DND-41 (cell line): ENCODE measurements at regions not wholly inside any gene's neighbourhood (a gene's known extent, or its start where the extent isn't known, plus 50 kb on each side); places are given as distances from the start of the nearest gene placed in this dataset.

ENCODE experiments used
- ATAC-seq: fragments of 200-7000 bp; cut with Tn5 transposase; 3 replicates; pipeline ENCODE4 v1.9.1; 2021; ENCODE audit warnings: low read depth; ENCODE audit not compliant: insufficient read depth
- DNase-seq: peaks from one replicate; pipeline ENCODE4 v3.0.0-alpha.2; 2020
- H2AFZ ChIP-seq: 2 replicates; pipeline ENCODE4 v1.6.0; 2012; ENCODE audit warnings: low read depth, low read length
- H3K27ac ChIP-seq: 2 replicates; pipeline ENCODE4 v1.5.1; 2012; ENCODE audit warnings: low read length, inconsistent platforms
- H3K27me3 ChIP-seq: fragments of 200-600 bp; sonication (generic); 2 replicates; pipeline ENCODE4 v1.6.0; 2012; ENCODE audit warnings: low read length, mild to moderate bottlenecking, inconsistent platforms; ENCODE audit not compliant: insufficient read depth, poor library complexity
- H3K36me3 ChIP-seq: 2 replicates; pipeline ENCODE4 v1.5.1; 2012; ENCODE audit warnings: low read length, inconsistent platforms; ENCODE audit not compliant: insufficient read depth
- H3K4me1 ChIP-seq: 2 replicates; pipeline ENCODE4 v1.5.1; 2012; ENCODE audit warnings: mild to moderate bottlenecking, low read length; ENCODE audit not compliant: insufficient read depth
- H3K4me2 ChIP-seq: 2 replicates; pipeline ENCODE4 v1.6.0; 2012; ENCODE audit warnings: mild to moderate bottlenecking, moderate library complexity, low read length, inconsistent platforms; ENCODE audit not compliant: insufficient read depth
- H3K4me3 ChIP-seq, 2 experiments: fragments of 200-600 bp in 1 of 2; shearing (Covaris generic) in 1 of 2; 2 replicates each; pipeline ENCODE4 v1.5.1; 2012 to 2016; ENCODE audit warnings: inconsistent platforms in 2 of 2, low read length in 2 of 2, mild to moderate bottlenecking in 2 of 2, low read depth in 1 of 2, moderate library complexity in 1 of 2
- H3K79me2 ChIP-seq: 2 replicates; pipeline ENCODE4 v1.6.0; 2012; ENCODE audit warnings: low read length, inconsistent platforms; ENCODE audit not compliant: insufficient read depth
- H3K9ac ChIP-seq: 2 replicates; pipeline ENCODE4 v1.6.0; 2012; ENCODE audit warnings: low read depth, mild to moderate bottlenecking, inconsistent platforms, low read length, moderate library complexity
- H3K9me3 ChIP-seq: 2 replicates; pipeline ENCODE4 v1.5.1; 2012; ENCODE audit warnings: low read length, moderate library complexity, mild to moderate bottlenecking, inconsistent platforms; ENCODE audit not compliant: insufficient read depth, severe bottlenecking
- H4K20me1 ChIP-seq: 2 replicates; pipeline ENCODE4 v1.6.0; 2012; ENCODE audit warnings: low read length; ENCODE audit not compliant: insufficient read depth
- CTCF ChIP-seq: IDR thresholded peaks from 2 replicates; pipeline ENCODE4 v1.5.1; 2012; ENCODE audit warnings: borderline replicate concordance, low read length, moderate library complexity, mild to moderate bottlenecking; ENCODE audit not compliant: poor library complexity, severe bottlenecking; ENCODE audit errors: extremely low read depth
- EZH2 ChIP-seq: IDR thresholded peaks from 3 replicates; pipeline ENCODE4 v1.6.1; 2012; ENCODE audit warnings: borderline replicate concordance, low read depth, mild to moderate bottlenecking, moderate library complexity, low read length, inconsistent platforms; ENCODE audit not compliant: severe bottlenecking

GRCh38 chrX:150200820-150201287, 162.3 kb upstream of the MAMLD1 start:
- H3K9me3 ChIP-seq, result no peaks in the 10 kb centered on the region
- ATAC-seq, result peak; percentile 89

DNA sequence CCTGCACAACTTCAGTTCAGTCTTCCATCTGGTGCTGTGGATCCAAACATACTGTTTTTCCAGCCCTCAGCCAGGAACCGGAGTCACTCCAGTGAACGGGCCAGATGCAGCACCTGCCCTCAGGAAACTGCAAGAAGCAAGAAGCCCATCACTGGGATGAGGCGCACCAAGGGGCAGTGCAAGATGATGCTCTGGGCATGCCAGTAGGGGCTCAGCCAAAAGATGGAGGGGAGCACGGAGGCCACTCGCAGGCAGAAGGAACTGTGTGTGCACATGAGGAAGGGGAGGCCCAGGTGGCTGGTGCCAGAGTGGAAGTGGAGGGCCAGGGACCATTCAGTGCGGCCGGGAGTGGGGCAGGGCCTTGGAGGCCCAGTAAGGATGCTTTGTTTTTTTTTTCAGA, 161.7 kb upstream of the MAMLD1 start:
- H3K4me2 ChIP-seq, result no peak overlapping the region
- no peak overlapping the region for H3K27ac ChIP-seq
- no peak for DNase-seq
- no peaks in the 10 kb centered on the region for H3K79me2 ChIP-seq
- H3K27me3 ChIP-seq, result no peaks in the 10 kb centered on the region
- TF ChIP-seq CTCF (no peak), EZH2 (no peak)
- no peak overlapping the region for H3K9ac ChIP-seq
- H3K9me3 ChIP-seq, result no peaks in the 10 kb centered on the region
- H3K4me3 ChIP-seq, result no peak overlapping the region
- no peaks in the 10 kb centered on the region for H3K4me1 ChIP-seq
- H3K36me3 ChIP-seq, result no peaks in the 10 kb centered on the region
- H2AFZ ChIP-seq, result no peak overlapping the region
- ATAC-seq, result no peak
- H4K20me1 ChIP-seq, result no peaks in the 10 kb centered on the region

More at GRCh38 chrX:150200820-150201287, 162.3 kb upstream of the MAMLD1 start:
- Histone ChIP-seq H3K27me3 (no peaks in the 10 kb centered on the region), H3K9ac (no peak overlapping the region), H4K20me1 (no peaks in the 10 kb centered on the region), H3K27ac (no peak overlapping the region), H3K79me2 (no peaks in the 10 kb centered on the region), H3K36me3 (no peaks in the 10 kb centered on the region), H3K4me2 (no peak overlapping the region), H3K4me3 (no peak overlapping the region), H2AFZ (no peak overlapping the region), H3K4me1 (no peaks in the 10 kb centered on the region)
- peak; percentile 69 for DNase-seq
- no peak for TF ChIP-seq CTCF
- TF ChIP-seq EZH2, result no peak

DNA sequence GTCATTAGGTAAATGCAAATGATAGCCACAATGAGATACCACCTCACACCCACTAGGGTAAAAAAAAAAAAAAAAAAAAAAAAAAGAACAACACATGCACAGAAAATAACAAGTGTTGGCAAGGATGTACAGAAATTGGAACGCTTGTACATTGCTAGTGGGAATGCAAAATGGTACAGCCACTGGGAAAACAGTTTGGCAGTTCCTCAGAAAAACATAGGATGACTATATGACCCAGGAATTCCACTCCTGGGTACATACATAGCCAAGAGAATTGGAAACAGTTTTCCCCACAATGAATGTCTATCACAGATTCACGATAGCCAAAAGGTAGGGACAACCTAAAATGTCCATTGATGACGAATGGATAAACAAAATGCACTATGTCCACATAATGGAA, 161.3 kb upstream of the MAMLD1 start:
- Histone ChIP-seq H3K4me3 (no peak overlapping the region), H3K9ac (no peak overlapping the region), H3K4me1 (no peaks in the 10 kb centered on the region), H3K4me2 (no peak overlapping the region), H3K27me3 (no peaks in the 10 kb centered on the region), H3K36me3 (no peaks in the 10 kb centered on the region), H2AFZ (no peak overlapping the region), H3K9me3 (no peaks in the 10 kb centered on the region), H4K20me1 (no peaks in the 10 kb centered on the region), H3K27ac (no peak overlapping the region), H3K79me2 (no peaks in the 10 kb centered on the region)
- TF ChIP-seq EZH2 (no peak), CTCF (no peak)
- ATAC-seq (no peak), DNase-seq (no peak)

GRCh38 chrX:150202641-150203247, 160.4 kb upstream of the MAMLD1 start:
- no peak overlapping the region for H2AFZ ChIP-seq
- H3K27me3 ChIP-seq, result no peaks in the 10 kb centered on the region
- no peaks in the 10 kb centered on the region for H4K20me1 ChIP-seq
- H3K4me1 ChIP-seq, result no peaks in the 10 kb centered on the region
- no peaks in the 10 kb centered on the region for H3K79me2 ChIP-seq
- no peaks in the 10 kb centered on the region for H3K9me3 ChIP-seq
- no peak overlapping the region for H3K4me3 ChIP-seq
- ATAC-seq (no peak), DNase-seq (no peak)
- no peak for TF ChIP-seq EZH2
- no peak overlapping the region for H3K27ac ChIP-seq
- no peak overlapping the region for H3K4me2 ChIP-seq
- no peak overlapping the region for H3K9ac ChIP-seq
- no peaks in the 10 kb centered on the region for H3K36me3 ChIP-seq
